ENCODE measurements at regions not wholly inside any gene's neighbourhood (a gene's known extent, or its start where the extent isn't known, plus 50 kb on each side); places are given as distances from the start of the nearest gene placed in this dataset.

GRCh38 chr1:234683861-234684632, 74.1 kb upstream of the IRF2BP2 start:
- DNase-seq, result no peak

DNA sequence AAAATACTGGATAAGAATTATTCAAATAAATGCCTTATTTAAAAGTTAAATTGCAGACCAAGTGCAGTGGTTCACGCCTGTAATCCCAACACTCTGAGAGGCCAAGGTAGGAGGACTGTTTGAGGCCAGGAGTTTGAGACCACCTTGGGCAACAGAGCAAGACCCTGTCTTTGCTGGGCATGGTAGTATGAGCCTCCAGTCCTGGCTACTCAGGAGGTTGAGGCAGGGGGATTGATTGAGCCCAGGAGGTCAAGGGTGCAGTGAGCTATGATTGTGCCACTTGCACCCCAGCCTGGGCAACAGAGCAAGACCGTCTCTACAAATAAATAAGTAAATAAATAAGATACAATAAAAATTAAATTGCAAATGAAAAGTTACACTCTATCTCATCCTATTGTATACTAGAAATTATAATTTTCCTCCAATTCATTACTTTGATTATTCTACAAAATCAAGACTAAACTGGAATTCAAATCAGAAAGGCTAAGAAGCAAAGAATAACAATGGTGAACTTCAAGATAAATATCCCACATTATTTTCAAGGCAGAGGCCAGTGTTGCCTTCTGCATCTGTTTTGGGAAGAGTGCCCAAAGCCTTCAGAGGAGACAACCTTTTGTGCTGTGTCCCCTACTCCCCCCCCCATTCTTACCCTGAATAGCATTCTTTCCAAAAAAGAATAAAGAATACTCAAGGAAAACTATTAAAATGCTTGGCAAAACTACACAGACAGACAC, 73.3 kb upstream of the IRF2BP2 start:
- no peak for DNase-seq

- no peak for DNase-seq
Measured at GRCh38 chr1:234681990-234682389, 72.0 kb upstream of the IRF2BP2 start.

DNA sequence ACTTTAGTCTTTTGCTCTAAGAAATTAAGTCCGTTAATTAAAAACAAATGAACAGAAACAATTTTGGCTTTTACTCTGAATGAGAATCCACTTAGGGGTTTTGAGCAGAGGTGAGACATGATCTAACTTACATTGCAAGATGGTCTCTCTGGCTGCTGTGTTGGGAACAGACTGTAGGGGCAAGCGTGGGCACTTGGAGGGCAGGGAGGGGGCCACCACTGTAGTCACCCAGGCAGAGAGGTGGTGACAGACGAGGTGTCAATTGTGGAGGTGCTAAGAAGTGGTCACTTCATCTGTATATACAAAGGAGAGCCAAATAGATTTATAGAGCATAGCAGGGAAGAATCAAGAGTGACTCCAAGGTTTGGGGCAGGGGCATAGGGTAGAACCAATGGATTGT, 71.1 kb upstream of the IRF2BP2 start:
- no peak for DNase-seq

DNA sequence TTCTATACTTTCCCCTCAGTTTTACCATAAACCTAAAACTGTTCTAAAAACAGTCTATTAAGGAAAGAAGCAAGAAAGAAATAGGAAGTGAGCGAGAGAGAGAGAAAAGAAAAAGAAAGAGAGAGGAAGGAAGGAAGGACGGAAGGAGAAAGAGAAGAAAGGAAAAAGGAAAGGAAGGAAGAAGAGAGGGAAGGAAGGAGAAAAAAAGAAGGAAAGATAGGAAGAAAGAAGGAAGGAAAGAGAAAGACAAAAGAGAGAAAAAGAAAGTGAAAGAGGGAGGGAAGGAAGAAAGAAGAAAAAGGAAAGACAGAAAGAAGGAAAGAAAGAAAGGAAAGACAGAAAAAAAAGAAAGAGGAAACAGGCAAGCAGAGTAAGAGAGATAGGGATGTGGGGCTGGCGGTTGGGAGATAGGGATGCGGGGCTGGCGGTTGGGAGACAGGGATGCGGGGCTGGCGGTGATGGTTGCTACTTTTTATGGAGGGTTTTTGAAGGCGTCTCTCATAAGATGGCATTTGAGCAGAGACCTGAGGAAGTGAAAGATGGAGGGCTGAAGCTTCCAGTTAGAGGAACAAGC, 70.4 kb upstream of the IRF2BP2 start:
- DNase-seq, result no peak

GRCh38 chr1:234676103-234676594, 66.2 kb upstream of the IRF2BP2 start:
- DNase-seq, result no peak

GRCh38 chr1:234675572-234675971, 65.6 kb upstream of the IRF2BP2 start:
- no peak for DNase-seq

DNA sequence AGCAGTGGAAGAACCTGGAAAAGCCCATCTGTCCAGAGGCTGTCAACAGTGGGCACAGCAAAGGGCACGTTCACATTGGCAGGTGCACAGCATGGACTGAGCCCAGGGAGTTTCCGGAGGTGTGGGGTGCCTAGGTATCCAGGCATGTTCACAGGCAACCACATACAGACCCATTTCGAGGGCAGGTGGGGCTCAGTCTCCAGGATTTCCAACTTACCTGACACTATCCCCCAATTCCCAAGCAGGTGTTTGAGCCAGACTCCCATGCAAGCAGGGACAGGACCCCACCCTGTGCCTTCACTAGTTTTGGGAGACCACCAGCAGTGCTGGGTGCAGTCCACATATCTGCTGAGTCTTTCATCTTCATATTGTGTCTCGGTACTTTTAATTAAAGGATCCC, 65.0 kb upstream of the IRF2BP2 start:
- no peak for DNase-seq

- DNase-seq, result no peak
Measured at GRCh38 chr1:234674218-234674815, 64.3 kb upstream of the IRF2BP2 start.

DNA sequence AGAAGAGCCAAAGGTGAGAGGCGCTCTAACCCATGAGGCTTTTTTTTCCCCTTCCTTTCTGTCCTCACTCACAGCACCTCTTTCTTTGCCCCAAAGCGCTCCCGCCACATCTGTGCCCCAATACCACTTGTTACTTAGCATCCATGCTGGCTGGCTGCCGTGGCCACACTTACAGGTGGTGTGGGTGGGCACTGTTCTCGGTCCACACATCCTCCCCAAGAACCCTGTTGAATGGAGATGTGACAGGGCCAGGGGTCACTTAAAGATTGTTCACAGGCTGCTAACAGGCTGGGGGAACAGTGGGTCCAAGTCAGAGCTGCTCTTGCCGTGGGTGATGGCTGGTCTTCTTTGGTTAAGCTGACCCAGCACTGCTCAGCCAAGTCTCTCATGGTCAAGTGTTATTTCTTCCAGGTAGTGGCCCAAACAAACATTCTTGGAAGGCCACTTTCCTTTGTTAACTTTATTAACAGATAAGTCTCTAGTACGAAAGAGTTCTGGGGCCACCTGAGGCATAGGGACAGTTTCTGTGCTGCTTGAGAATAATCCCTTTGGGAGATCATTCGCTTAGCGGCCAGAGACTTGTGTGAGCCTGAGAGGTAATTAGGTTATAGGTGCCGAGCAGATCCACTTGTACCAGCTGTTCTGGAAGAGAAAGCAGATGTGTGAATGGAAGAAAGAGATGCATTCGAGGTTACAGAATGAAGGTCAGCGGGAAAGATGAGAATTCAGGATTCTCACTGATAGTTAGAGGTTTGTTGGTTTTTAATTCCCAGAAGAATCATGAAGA, 62.6 kb upstream of the IRF2BP2 start:
- no peak for DNase-seq

- DNase-seq, result no peak
Measured at GRCh38 chr1:234670967-234671626, 61.1 kb upstream of the IRF2BP2 start.

DNA sequence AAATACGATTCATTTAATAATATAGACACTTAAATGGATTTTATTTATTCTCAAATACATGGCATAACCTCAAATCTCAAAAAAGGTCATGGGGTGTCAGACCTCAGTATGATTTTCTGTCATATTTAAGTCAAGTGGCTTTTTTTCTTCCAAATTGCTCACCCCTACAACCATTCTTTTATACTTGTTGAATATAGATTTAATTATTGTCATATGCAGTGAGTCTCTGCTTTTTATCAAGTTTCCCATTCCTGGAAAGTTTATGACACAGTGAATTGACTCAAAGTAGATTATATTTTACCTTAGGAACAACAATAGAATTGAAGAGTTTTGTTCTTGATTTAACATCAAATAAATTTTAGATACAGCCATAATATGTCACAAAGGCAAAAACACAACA, 59.5 kb upstream of the IRF2BP2 start:
- DNase-seq, result no peak

- DNase-seq, result no peak
Measured at GRCh38 chr1:234668577-234668955, 58.6 kb upstream of the IRF2BP2 start.

GRCh38 chr1:234667600-234668576, 57.9 kb upstream of the IRF2BP2 start:
- DNase-seq, result no peak

DNA sequence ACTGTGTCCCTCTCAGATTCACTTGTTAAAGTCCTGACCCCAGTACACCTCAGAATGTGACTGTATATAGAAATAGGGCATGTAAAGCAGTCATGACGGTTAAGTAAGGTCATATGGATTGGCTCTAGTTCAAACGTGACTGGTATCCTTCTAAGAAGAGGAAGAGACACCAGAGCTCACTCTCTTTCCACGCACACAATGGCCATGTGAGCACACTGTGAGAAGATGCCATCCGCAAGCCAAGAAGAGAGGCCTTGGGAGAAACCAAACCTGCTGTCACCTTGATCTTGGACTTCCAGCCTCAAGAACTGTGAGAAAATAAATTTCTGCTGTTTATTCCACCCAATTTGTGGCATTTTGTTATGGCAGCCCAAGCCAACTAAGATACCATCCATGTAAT, 56.8 kb upstream of the IRF2BP2 start:
- DNase-seq, result no peak

GRCh38 chr1:234665975-234666605, 56.1 kb upstream of the IRF2BP2 start:
- DNase-seq, result no peak

DNA sequence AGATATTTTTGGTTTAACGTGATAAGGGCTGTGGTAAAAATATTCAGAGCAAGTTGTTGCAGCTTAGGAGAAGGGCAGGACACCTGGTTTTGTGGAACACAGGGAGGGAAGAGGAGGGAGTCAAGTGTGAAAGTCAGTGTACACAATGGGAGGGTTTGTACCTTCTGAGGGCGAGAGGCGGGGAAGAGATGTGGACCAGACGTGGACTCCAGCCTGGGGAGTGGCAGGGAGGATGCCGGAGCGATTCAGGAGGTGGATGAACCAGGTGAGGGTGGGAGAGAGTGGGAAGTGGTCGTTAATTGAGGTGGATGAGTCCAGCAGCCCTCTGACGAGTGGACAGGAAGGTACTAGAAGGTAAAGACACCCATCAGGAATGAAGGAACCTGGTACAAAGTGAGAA, 52.2 kb upstream of the IRF2BP2 start:
- no peak for DNase-seq

GRCh38 chr1:234661317-234661928, 51.4 kb upstream of the IRF2BP2 start:
- no peak for DNase-seq

GRCh38 chr1:234660536-234661316, 50.7 kb upstream of the IRF2BP2 start:
- DNase-seq, result no peak
